ENCODE measurements at regions not wholly inside any gene's neighbourhood (a gene's known extent, or its start where the extent isn't known, plus 50 kb on each side); places are given as distances from the start of the nearest gene placed in this dataset.

DNA sequence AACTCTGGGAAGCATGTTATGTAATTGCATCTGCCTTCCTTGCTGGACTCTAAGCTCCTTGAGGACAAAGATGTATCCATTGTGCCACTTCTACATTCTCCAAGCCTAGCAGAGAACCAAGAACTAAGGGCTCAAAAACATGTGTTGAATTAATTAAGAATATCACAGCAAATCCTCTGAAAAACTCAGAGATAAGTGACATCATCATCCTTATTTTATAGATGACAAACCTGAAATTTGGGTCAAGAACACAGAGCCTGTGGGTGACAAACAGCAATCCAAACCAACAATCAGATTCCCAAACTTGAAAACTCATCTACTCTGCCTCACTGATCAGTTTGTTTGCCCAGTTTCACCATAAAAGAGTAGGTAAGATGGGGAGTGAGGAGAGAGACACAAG is 503.6 kb upstream of the LRRN3 start:
- TF ChIP-seq ZFP3 (CRISPR knock-in tag; IDR thresholded peaks at IDR 0.05) (no peak), BACH2 (CRISPR knock-in tag; IDR thresholded peaks at IDR 0.05; ENCODE audit: borderline replicate concordance) (no peak), ZC3H10 (CRISPR knock-in tag; IDR thresholded peaks at IDR 0.05) (no peak), ESRRG (CRISPR knock-in tag; IDR thresholded peaks at IDR 0.05) (no peak), OSR1 (CRISPR knock-in tag; IDR thresholded peaks at IDR 0.05) (no peak), ISL1 (CRISPR knock-in tag; IDR thresholded peaks at IDR 0.05) (no peak)
- TF ChIP-seq, protein P1, sequence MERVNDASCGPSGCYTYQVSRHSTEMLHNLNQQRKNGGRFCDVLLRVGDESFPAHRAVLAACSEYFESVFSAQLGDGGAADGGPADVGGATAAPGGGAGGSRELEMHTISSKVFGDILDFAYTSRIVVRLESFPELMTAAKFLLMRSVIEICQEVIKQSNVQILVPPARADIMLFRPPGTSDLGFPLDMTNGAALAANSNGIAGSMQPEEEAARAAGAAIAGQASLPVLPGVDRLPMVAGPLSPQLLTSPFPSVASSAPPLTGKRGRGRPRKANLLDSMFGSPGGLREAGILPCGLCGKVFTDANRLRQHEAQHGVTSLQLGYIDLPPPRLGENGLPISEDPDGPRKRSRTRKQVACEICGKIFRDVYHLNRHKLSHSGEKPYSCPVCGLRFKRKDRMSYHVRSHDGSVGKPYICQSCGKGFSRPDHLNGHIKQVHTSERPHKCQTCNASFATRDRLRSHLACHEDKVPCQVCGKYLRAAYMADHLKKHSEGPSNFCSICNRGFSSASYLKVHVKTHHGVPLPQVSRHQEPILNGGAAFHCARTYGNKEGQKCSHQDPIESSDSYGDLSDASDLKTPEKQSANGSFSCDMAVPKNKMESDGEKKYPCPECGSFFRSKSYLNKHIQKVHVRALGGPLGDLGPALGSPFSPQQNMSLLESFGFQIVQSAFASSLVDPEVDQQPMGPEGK (CRISPR knock-in tag; IDR thresholded peaks at IDR 0.05; ENCODE audit: borderline replicate concordance) = no peak
- TF ChIP-seq, protein P2, sequence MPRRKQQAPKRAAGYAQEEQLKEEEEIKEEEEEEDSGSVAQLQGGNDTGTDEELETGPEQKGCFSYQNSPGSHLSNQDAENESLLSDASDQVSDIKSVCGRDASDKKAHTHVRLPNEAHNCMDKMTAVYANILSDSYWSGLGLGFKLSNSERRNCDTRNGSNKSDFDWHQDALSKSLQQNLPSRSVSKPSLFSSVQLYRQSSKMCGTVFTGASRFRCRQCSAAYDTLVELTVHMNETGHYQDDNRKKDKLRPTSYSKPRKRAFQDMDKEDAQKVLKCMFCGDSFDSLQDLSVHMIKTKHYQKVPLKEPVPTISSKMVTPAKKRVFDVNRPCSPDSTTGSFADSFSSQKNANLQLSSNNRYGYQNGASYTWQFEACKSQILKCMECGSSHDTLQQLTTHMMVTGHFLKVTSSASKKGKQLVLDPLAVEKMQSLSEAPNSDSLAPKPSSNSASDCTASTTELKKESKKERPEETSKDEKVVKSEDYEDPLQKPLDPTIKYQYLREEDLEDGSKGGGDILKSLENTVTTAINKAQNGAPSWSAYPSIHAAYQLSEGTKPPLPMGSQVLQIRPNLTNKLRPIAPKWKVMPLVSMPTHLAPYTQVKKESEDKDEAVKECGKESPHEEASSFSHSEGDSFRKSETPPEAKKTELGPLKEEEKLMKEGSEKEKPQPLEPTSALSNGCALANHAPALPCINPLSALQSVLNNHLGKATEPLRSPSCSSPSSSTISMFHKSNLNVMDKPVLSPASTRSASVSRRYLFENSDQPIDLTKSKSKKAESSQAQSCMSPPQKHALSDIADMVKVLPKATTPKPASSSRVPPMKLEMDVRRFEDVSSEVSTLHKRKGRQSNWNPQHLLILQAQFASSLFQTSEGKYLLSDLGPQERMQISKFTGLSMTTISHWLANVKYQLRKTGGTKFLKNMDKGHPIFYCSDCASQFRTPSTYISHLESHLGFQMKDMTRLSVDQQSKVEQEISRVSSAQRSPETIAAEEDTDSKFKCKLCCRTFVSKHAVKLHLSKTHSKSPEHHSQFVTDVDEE (CRISPR knock-in tag; IDR thresholded peaks at IDR 0.05) = no peak

All from SK-N-SH treated with all-trans-retinoic acid at 6 μM for 48 hours (cell line).